ENCODE measurements at regions not wholly inside any gene's neighbourhood (a gene's known extent, or its start where the extent isn't known, plus 50 kb on each side); places are given as distances from the start of the nearest gene placed in this dataset.

DNA sequence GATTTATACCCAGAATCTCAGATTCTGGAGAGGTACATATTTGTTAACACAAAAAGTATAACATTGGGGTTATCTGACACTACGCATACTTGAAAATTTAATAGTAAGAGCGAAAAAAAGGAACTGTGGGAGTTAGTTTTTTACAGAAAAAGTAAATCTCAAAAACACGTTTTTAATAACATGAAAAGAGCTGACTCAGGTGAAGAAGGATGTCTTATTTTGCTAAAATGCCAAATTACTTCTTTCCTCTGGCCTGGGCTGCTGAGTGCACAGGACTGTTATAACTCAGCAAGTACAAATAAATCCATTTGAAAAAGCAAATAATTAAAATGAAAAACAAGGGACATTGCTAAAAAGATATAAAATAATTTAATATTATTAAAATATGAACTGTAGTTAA, 1322.9 kb downstream of the ARAP2 start:
- no peak for TF ChIP-seq EZH2phosphoT487 (IDR thresholded peaks at IDR 0.05; ENCODE audit: low read depth, severe bottlenecking, unreplicated experiment)
- TF ChIP-seq, protein P1, sequence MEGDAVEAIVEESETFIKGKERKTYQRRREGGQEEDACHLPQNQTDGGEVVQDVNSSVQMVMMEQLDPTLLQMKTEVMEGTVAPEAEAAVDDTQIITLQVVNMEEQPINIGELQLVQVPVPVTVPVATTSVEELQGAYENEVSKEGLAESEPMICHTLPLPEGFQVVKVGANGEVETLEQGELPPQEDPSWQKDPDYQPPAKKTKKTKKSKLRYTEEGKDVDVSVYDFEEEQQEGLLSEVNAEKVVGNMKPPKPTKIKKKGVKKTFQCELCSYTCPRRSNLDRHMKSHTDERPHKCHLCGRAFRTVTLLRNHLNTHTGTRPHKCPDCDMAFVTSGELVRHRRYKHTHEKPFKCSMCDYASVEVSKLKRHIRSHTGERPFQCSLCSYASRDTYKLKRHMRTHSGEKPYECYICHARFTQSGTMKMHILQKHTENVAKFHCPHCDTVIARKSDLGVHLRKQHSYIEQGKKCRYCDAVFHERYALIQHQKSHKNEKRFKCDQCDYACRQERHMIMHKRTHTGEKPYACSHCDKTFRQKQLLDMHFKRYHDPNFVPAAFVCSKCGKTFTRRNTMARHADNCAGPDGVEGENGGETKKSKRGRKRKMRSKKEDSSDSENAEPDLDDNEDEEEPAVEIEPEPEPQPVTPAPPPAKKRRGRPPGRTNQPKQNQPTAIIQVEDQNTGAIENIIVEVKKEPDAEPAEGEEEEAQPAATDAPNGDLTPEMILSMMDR (IDR thresholded peaks at IDR 0.05; ENCODE audit: poor library complexity) = no peak
